ENCODE measurements at regions not wholly inside any gene's neighbourhood (a gene's known extent, or its start where the extent isn't known, plus 50 kb on each side); places are given as distances from the start of the nearest gene placed in this dataset.

DNA sequence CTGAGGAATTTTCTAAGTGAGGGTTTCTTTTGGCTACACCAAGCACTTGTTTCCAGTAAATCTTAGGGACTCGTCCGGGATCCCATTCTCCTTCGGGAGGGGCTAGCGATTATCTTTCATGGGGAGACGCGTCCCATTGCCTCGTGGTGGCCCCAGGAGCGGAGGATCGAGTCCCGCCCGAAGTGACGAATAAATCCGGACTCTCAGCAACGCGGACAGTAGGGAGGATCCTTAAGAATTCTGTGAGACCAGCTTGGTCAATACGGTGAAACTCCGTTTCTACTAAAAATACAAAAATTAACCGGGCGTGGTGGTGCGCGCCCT lies 69.1 kb upstream of the PRSS16 start:
- no peak overlapping the region for H3K9ac ChIP-seq (ENCODE audit: low read length)
- H3K4me3 ChIP-seq (ENCODE audit: low read length), result peak overlapping the region; percentile 80
- H3K79me2 ChIP-seq (replicated peaks; ENCODE audit: insufficient read depth, low read length), result no peaks in the 10 kb centered on the region
- no peaks in the 10 kb centered on the region for H3K36me3 ChIP-seq (ENCODE audit: insufficient read depth, low read length)
- peak overlapping the region; percentile 82 for H3K4me2 ChIP-seq (ENCODE audit: low read length)
- H3F3A ChIP-seq (ENCODE audit: insufficient read depth, low read length, poor library complexity, severe bottlenecking), result no peaks in the 10 kb centered on the region
- no peak overlapping the region for H3K27ac ChIP-seq (ENCODE audit: low read length)
- no peaks in the 10 kb centered on the region for H3K9me2 ChIP-seq (ENCODE audit: insufficient read depth, low read length)
- H3K27me3 ChIP-seq (ENCODE audit: insufficient read depth, low read depth, low read length), result no peaks in the 10 kb centered on the region
- peak overlapping the region; percentile 60 for H2AFZ ChIP-seq (ENCODE audit: low read depth, low read length)
- no peak for TF ChIP-seq EZH2 (IDR thresholded peaks at IDR 0.05; ENCODE audit: borderline replicate concordance, insufficient read depth, low read length, poor library complexity, severe bottlenecking)
- TF ChIP-seq SMC3 (conservative IDR thresholded peaks at IDR 0.05; ENCODE audit: poor library complexity), result no peak
- TF ChIP-seq MXI1 (conservative IDR thresholded peaks at IDR 0.05; ENCODE audit: poor library complexity, severe bottlenecking), result no peak
- TF ChIP-seq, protein P1, sequence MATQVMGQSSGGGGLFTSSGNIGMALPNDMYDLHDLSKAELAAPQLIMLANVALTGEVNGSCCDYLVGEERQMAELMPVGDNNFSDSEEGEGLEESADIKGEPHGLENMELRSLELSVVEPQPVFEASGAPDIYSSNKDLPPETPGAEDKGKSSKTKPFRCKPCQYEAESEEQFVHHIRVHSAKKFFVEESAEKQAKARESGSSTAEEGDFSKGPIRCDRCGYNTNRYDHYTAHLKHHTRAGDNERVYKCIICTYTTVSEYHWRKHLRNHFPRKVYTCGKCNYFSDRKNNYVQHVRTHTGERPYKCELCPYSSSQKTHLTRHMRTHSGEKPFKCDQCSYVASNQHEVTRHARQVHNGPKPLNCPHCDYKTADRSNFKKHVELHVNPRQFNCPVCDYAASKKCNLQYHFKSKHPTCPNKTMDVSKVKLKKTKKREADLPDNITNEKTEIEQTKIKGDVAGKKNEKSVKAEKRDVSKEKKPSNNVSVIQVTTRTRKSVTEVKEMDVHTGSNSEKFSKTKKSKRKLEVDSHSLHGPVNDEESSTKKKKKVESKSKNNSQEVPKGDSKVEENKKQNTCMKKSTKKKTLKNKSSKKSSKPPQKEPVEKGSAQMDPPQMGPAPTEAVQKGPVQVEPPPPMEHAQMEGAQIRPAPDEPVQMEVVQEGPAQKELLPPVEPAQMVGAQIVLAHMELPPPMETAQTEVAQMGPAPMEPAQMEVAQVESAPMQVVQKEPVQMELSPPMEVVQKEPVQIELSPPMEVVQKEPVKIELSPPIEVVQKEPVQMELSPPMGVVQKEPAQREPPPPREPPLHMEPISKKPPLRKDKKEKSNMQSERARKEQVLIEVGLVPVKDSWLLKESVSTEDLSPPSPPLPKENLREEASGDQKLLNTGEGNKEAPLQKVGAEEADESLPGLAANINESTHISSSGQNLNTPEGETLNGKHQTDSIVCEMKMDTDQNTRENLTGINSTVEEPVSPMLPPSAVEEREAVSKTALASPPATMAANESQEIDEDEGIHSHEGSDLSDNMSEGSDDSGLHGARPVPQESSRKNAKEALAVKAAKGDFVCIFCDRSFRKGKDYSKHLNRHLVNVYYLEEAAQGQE (IDR thresholded peaks at IDR 0.05; ENCODE audit: borderline replicate concordance), result no peak
- TF ChIP-seq, protein P2, sequence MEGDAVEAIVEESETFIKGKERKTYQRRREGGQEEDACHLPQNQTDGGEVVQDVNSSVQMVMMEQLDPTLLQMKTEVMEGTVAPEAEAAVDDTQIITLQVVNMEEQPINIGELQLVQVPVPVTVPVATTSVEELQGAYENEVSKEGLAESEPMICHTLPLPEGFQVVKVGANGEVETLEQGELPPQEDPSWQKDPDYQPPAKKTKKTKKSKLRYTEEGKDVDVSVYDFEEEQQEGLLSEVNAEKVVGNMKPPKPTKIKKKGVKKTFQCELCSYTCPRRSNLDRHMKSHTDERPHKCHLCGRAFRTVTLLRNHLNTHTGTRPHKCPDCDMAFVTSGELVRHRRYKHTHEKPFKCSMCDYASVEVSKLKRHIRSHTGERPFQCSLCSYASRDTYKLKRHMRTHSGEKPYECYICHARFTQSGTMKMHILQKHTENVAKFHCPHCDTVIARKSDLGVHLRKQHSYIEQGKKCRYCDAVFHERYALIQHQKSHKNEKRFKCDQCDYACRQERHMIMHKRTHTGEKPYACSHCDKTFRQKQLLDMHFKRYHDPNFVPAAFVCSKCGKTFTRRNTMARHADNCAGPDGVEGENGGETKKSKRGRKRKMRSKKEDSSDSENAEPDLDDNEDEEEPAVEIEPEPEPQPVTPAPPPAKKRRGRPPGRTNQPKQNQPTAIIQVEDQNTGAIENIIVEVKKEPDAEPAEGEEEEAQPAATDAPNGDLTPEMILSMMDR (IDR thresholded peaks at IDR 0.05; ENCODE audit: poor library complexity, severe bottlenecking), result no peak
- no peak for TF ChIP-seq RAD21 (conservative IDR thresholded peaks at IDR 0.05)
- TF ChIP-seq POLR2AphosphoS5 (IDR thresholded peaks at IDR 0.05), result no peak
- TF ChIP-seq EP300 (conservative IDR thresholded peaks at IDR 0.05; ENCODE audit: poor library complexity, severe bottlenecking), result no peak
- no peak for TF ChIP-seq TAF1 (IDR thresholded peaks at IDR 0.05; ENCODE audit: low read depth)
- no peaks in the 10 kb centered on the region for H4K20me1 ChIP-seq (ENCODE audit: insufficient read depth)
- no peaks in the 10 kb centered on the region for H3K9me3 ChIP-seq (ENCODE audit: low read length)

DNA sequence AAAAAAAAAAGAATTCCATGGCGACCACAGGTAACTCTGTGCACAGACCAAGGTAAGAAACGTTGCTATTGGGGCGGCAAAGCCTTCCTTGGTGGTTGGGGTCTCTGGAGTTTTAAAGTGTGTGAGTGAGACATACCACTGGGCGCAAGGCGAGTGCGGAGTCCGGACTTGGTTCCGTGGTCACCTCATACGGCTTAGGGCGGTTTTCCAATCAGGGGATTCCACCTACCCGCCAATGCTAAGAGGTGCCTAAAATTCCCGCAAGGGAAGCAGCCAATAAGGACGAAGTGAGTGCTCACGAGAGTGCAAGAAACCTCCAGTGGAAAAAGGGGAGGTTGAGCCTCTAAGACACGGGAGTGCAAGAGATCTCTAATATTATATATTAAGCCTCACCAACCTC lies 68.6 kb upstream of the PRSS16 start:
- Histone ChIP-seq H3K4me3 (ENCODE audit: low read length) (peak overlapping the region; percentile 80), H3K9me2 (ENCODE audit: insufficient read depth, low read length) (no peaks in the 10 kb centered on the region), H3K36me3 (ENCODE audit: insufficient read depth, low read length) (no peaks in the 10 kb centered on the region), H3K4me2 (ENCODE audit: low read length) (no peak overlapping the region), H3K79me2 (replicated peaks; ENCODE audit: insufficient read depth, low read length) (no peaks in the 10 kb centered on the region), H3K9me3 (ENCODE audit: low read length) (no peaks in the 10 kb centered on the region), H3K27me3 (ENCODE audit: insufficient read depth, low read depth, low read length) (no peaks in the 10 kb centered on the region), H3F3A (ENCODE audit: insufficient read depth, low read length, poor library complexity, severe bottlenecking) (no peaks in the 10 kb centered on the region), H3K27ac (ENCODE audit: low read length) (no peak overlapping the region), H2AFZ (ENCODE audit: low read depth, low read length) (no peak overlapping the region), H3K9ac (ENCODE audit: low read length) (no peak overlapping the region), H4K20me1 (ENCODE audit: insufficient read depth) (no peaks in the 10 kb centered on the region)
- TF ChIP-seq EP300 (conservative IDR thresholded peaks at IDR 0.05; ENCODE audit: poor library complexity, severe bottlenecking) (no peak), MXI1 (conservative IDR thresholded peaks at IDR 0.05; ENCODE audit: poor library complexity, severe bottlenecking) (no peak)
